GM23338 (cell line): ENCODE measurements at regions not wholly inside any gene's neighbourhood (a gene's known extent, or its start where the extent isn't known, plus 50 kb on each side); places are given as distances from the start of the nearest gene placed in this dataset.

Experiments used
- ATAC-seq: fragments of 200-7000 bp; cut with Tn5 transposase; 3 replicates; pipeline ENCODE4 v1.9.1; 2020
- DNase-seq: peaks from one replicate; pipeline ENCODE4 v3.0.0-alpha.2; 2015; ENCODE audit warnings: low spot score
- H2AFZ ChIP-seq: fragments of 200-600 bp; sonication (generic); 2 replicates; pipeline ENCODE4 v1.8.0; 2016; ENCODE audit warnings: antibody characterized with exemption, mild to moderate bottlenecking, moderate library complexity
- H3F3A ChIP-seq: fragments of 200-600 bp; sonication (generic); replicated peaks from 2 replicates; pipeline ENCODE4 v1.8.0; 2017; ENCODE audit warnings: antibody characterized with exemption, mixed run types, low read depth
- H3K27ac ChIP-seq: fragments of 200-600 bp; sonication (generic); 2 replicates; pipeline ENCODE4 v1.6.1; 2016; ENCODE audit warnings: low read depth
- H3K27me3 ChIP-seq: fragments of 200-600 bp; sonication (generic); 2 replicates; pipeline ENCODE4 v1.8.0; 2016; ENCODE audit warnings: mild to moderate bottlenecking, mixed run types, moderate library complexity; ENCODE audit not compliant: insufficient read depth
- H3K36me3 ChIP-seq: fragments of 200-600 bp; sonication (generic); 2 replicates; pipeline ENCODE4 v1.8.0; 2016; ENCODE audit warnings: mild to moderate bottlenecking; ENCODE audit not compliant: insufficient read depth
- H3K4me1 ChIP-seq: fragments of 200-600 bp; sonication (generic); 2 replicates; pipeline ENCODE4 v1.8.0; 2016; ENCODE audit warnings: mild to moderate bottlenecking, moderate library complexity; ENCODE audit not compliant: insufficient read depth
- H3K4me2 ChIP-seq: fragments of 200-600 bp; sonication (generic); 2 replicates; pipeline ENCODE4 v1.7.1; 2017; ENCODE audit warnings: mixed run types
- H3K4me3 ChIP-seq: fragments of 200-600 bp; sonication (generic); 2 replicates; pipeline ENCODE4 v1.6.1; 2016; ENCODE audit warnings: mixed run types
- H3K79me2 ChIP-seq: fragments of 200-600 bp; sonication (generic); replicated peaks from 2 replicates; pipeline ENCODE4 v1.8.0; 2017; ENCODE audit warnings: mild to moderate bottlenecking; ENCODE audit not compliant: insufficient read depth
- H3K9me2 ChIP-seq: fragments of 200-600 bp; sonication (generic); 2 replicates; pipeline ENCODE4 v1.8.0; 2017; ENCODE audit not compliant: insufficient read depth
- H4K20me1 ChIP-seq: fragments of 200-600 bp; sonication (generic); replicated peaks from 2 replicates; pipeline ENCODE4 v1.8.0; 2017; ENCODE audit warnings: mild to moderate bottlenecking; ENCODE audit not compliant: insufficient read depth
- H3K27ac Mint-ChIP-seq: 2 replicates; pipeline ENCODE4 v1.8.0; 2020; ENCODE audit warnings: inconsistent platforms, mild to moderate bottlenecking, moderate library complexity, mixed read lengths
- H3K27me3 Mint-ChIP-seq: 3 replicates; pipeline ENCODE4 v1.8.0; 2022; ENCODE audit warnings: low read depth, mild to moderate bottlenecking, moderate library complexity, mixed read lengths, inconsistent platforms; ENCODE audit not compliant: insufficient read depth, poor library complexity
- H3K36me3 Mint-ChIP-seq: 3 replicates; pipeline ENCODE4 v1.8.0; 2021; ENCODE audit warnings: low read depth, mild to moderate bottlenecking, inconsistent platforms, moderate library complexity, mixed read lengths
- H3K4me1 Mint-ChIP-seq: 3 replicates; pipeline ENCODE4 v1.8.0; 2020; ENCODE audit warnings: mild to moderate bottlenecking, inconsistent platforms, mixed read lengths
- H3K4me3 Mint-ChIP-seq: 3 replicates; pipeline ENCODE4 v1.8.0; 2021; ENCODE audit warnings: moderate library complexity, mild to moderate bottlenecking, inconsistent platforms, mixed read lengths
- H3K9me3 Mint-ChIP-seq: 3 replicates; pipeline ENCODE4 v1.8.0; 2020; ENCODE audit warnings: moderate library complexity, mild to moderate bottlenecking, inconsistent platforms, mixed read lengths
- JUNB ChIP-seq: IDR thresholded peaks from one replicate; pipeline ENCODE4 v1.6.1; 2016; ENCODE audit warnings: antibody characterized with exemption; ENCODE audit not compliant: unreplicated experiment
- POLR2AphosphoS5 ChIP-seq: IDR thresholded peaks from 2 replicates; pipeline ENCODE4 v1.6.1; 2016; ENCODE audit warnings: antibody characterized with exemption, low read depth
- TF ChIP-seq, protein P1 (sequence below): IDR thresholded peaks from one replicate; pipeline ENCODE4 v1.6.1; 2018; ENCODE audit warnings: antibody characterized with exemption; ENCODE audit not compliant: unreplicated experiment
- TF ChIP-seq, protein P2 (sequence below): IDR thresholded peaks from 2 replicates; pipeline ENCODE4 v1.6.1; 2016; ENCODE audit warnings: antibody characterized with exemption
- TF ChIP-seq, protein P3 (sequence below): fragments of 250-450 bp; sonication (Bioruptor Pico); IDR thresholded peaks from 2 replicates; pipeline ENCODE4 v1.5.0; 2020; ENCODE audit warnings: mild to moderate bottlenecking, moderate library complexity

DNA sequence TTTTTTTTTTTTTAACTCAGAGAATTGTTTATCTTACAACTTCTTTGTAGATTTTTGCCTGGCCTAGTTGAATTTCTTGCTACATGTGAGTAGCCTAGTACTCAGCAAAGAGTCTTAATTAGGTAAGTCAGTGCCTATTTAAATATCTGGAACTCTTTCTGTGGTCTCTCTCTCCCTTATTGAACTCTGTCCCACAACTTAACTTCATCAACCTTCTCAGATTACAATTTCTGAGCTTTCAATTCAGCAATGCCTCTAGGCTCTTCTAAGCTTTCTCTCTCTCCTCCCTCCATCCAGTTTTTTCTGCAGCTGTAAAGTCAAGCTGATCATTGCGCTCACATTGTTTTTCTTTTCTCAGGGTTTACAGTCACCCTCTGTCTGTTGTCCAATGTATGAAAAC is 517.6 kb upstream of the ROBO1 start:
- Histone ChIP-seq H3K27ac (no peak overlapping the region), H4K20me1 (no peaks in the 10 kb centered on the region), H3K4me1 (no peaks in the 10 kb centered on the region), H3K9me2 (no peaks in the 10 kb centered on the region), H2AFZ (no peak overlapping the region), H3K27me3 (no peaks in the 10 kb centered on the region), H3K4me3 (no peak overlapping the region), H3K79me2 (no peaks in the 10 kb centered on the region), H3F3A (no peaks in the 10 kb centered on the region), H3K36me3 (no peaks in the 10 kb centered on the region), H3K4me2 (no peak overlapping the region)
- no peak overlapping the region for H3K27ac Mint-ChIP-seq
- TF ChIP-seq, protein P1, sequence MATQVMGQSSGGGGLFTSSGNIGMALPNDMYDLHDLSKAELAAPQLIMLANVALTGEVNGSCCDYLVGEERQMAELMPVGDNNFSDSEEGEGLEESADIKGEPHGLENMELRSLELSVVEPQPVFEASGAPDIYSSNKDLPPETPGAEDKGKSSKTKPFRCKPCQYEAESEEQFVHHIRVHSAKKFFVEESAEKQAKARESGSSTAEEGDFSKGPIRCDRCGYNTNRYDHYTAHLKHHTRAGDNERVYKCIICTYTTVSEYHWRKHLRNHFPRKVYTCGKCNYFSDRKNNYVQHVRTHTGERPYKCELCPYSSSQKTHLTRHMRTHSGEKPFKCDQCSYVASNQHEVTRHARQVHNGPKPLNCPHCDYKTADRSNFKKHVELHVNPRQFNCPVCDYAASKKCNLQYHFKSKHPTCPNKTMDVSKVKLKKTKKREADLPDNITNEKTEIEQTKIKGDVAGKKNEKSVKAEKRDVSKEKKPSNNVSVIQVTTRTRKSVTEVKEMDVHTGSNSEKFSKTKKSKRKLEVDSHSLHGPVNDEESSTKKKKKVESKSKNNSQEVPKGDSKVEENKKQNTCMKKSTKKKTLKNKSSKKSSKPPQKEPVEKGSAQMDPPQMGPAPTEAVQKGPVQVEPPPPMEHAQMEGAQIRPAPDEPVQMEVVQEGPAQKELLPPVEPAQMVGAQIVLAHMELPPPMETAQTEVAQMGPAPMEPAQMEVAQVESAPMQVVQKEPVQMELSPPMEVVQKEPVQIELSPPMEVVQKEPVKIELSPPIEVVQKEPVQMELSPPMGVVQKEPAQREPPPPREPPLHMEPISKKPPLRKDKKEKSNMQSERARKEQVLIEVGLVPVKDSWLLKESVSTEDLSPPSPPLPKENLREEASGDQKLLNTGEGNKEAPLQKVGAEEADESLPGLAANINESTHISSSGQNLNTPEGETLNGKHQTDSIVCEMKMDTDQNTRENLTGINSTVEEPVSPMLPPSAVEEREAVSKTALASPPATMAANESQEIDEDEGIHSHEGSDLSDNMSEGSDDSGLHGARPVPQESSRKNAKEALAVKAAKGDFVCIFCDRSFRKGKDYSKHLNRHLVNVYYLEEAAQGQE: no peak
- TF ChIP-seq POLR2AphosphoS5: no peak
- TF ChIP-seq, protein P2, sequence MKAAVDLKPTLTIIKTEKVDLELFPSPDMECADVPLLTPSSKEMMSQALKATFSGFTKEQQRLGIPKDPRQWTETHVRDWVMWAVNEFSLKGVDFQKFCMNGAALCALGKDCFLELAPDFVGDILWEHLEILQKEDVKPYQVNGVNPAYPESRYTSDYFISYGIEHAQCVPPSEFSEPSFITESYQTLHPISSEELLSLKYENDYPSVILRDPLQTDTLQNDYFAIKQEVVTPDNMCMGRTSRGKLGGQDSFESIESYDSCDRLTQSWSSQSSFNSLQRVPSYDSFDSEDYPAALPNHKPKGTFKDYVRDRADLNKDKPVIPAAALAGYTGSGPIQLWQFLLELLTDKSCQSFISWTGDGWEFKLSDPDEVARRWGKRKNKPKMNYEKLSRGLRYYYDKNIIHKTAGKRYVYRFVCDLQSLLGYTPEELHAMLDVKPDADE: no peak
- ATAC-seq (no peak), DNase-seq (peak; percentile 17)
- no peak overlapping the region for H3K4me3 Mint-ChIP-seq
- H3K4me1 Mint-ChIP-seq: peaks cover 4% of the 10 kb centered on the region; the same call in 2 of the 3 replicates
- H3K9me3 Mint-ChIP-seq: no peaks in the 10 kb centered on the region
- no peaks in the 10 kb centered on the region for H3K36me3 Mint-ChIP-seq
- H3K27me3 Mint-ChIP-seq: peaks cover 2% of the 10 kb centered on the region

DNA sequence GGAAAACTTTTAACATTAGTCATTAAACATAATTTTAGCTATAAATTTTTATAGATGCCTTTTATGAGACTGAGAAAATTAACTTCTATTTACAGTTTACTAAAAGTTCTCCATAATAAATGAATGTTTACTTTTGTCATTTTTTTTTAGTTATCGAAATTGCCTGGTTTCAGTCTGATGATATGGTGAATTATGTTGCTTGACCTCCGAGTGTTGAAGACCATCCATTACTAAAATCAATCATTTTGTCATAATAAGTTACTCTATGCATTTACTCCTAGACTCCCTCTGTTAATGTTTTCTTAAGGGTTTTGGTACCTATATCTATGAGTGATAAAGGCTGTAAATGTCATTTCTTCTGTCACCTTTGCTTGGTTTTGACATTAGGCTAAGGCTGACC is 516.0 kb upstream of the ROBO1 start:
- Histone ChIP-seq H2AFZ (no peak overlapping the region), H3K4me3 (no peak overlapping the region), H3K27ac (no peak overlapping the region), H3K4me1 (no peaks in the 10 kb centered on the region), H3K36me3 (no peaks in the 10 kb centered on the region), H3K4me2 (no peak overlapping the region), H3K79me2 (no peaks in the 10 kb centered on the region), H3K27me3 (no peaks in the 10 kb centered on the region), H3F3A (no peaks in the 10 kb centered on the region), H4K20me1 (no peaks in the 10 kb centered on the region), H3K9me2 (no peaks in the 10 kb centered on the region)
- no peak overlapping the region for H3K4me3 Mint-ChIP-seq
- H3K27me3 Mint-ChIP-seq: peaks cover 2% of the 10 kb centered on the region
- H3K36me3 Mint-ChIP-seq: no peaks in the 10 kb centered on the region
- no peaks in the 10 kb centered on the region for H3K9me3 Mint-ChIP-seq
- DNase-seq (no peak), ATAC-seq (no peak)
- peaks cover 4% of the 10 kb centered on the region; the same call in 2 of the 3 replicates for H3K4me1 Mint-ChIP-seq
- no peak overlapping the region for H3K27ac Mint-ChIP-seq
- TF ChIP-seq, protein P3, sequence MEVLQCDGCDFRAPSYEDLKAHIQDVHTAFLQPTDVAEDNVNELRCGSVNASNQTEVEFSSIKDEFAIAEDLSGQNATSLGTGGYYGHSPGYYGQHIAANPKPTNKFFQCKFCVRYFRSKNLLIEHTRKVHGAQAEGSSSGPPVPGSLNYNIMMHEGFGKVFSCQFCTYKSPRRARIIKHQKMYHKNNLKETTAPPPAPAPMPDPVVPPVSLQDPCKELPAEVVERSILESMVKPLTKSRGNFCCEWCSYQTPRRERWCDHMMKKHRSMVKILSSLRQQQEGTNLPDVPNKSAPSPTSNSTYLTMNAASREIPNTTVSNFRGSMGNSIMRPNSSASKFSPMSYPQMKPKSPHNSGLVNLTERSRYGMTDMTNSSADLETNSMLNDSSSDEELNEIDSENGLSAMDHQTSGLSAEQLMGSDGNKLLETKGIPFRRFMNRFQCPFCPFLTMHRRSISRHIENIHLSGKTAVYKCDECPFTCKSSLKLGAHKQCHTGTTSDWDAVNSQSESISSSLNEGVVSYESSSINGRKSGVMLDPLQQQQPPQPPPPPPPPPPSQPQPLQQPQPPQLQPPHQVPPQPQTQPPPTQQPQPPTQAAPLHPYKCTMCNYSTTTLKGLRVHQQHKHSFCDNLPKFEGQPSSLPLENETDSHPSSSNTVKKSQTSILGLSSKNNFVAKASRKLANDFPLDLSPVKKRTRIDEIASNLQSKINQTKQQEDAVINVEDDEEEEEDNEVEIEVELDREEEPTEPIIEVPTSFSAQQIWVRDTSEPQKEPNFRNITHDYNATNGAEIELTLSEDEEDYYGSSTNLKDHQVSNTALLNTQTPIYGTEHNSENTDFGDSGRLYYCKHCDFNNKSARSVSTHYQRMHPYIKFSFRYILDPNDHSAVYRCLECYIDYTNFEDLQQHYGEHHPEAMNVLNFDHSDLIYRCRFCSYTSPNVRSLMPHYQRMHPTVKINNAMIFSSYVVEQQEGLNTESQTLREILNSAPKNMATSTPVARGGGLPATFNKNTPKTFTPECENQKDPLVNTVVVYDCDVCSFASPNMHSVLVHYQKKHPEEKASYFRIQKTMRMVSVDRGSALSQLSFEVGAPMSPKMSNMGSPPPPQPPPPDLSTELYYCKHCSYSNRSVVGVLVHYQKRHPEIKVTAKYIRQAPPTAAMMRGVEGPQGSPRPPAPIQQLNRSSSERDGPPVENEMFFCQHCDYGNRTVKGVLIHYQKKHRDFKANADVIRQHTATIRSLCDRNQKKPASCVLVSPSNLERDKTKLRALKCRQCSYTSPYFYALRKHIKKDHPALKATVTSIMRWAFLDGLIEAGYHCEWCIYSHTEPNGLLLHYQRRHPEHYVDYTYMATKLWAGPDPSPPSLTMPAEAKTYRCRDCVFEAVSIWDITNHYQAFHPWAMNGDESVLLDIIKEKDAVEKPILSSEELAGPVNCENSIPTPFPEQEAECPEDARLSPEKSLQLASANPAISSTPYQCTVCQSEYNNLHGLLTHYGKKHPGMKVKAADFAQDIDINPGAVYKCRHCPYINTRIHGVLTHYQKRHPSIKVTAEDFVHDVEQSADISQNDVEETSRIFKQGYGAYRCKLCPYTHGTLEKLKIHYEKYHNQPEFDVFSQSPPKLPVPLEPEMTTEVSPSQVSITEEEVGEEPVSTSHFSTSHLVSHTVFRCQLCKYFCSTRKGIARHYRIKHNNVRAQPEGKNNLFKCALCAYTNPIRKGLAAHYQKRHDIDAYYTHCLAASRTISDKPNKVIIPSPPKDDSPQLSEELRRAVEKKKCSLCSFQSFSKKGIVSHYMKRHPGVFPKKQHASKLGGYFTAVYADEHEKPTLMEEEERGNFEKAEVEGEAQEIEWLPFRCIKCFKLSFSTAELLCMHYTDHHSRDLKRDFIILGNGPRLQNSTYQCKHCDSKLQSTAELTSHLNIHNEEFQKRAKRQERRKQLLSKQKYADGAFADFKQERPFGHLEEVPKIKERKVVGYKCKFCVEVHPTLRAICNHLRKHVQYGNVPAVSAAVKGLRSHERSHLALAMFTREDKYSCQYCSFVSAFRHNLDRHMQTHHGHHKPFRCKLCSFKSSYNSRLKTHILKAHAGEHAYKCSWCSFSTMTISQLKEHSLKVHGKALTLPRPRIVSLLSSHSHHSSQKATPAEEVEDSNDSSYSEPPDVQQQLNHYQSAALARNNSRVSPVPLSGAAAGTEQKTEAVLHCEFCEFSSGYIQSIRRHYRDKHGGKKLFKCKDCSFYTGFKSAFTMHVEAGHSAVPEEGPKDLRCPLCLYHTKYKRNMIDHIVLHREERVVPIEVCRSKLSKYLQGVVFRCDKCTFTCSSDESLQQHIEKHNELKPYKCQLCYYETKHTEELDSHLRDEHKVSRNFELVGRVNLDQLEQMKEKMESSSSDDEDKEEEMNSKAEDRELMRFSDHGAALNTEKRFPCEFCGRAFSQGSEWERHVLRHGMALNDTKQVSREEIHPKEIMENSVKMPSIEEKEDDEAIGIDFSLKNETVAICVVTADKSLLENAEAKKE (CRISPR knock-in tag): no peak
- TF ChIP-seq JUNB: no peak
- TF ChIP-seq, protein P1: no peak
